ENCODE measurements at regions not wholly inside any gene's neighbourhood (a gene's known extent, or its start where the extent isn't known, plus 50 kb on each side); places are given as distances from the start of the nearest gene placed in this dataset.

DNA sequence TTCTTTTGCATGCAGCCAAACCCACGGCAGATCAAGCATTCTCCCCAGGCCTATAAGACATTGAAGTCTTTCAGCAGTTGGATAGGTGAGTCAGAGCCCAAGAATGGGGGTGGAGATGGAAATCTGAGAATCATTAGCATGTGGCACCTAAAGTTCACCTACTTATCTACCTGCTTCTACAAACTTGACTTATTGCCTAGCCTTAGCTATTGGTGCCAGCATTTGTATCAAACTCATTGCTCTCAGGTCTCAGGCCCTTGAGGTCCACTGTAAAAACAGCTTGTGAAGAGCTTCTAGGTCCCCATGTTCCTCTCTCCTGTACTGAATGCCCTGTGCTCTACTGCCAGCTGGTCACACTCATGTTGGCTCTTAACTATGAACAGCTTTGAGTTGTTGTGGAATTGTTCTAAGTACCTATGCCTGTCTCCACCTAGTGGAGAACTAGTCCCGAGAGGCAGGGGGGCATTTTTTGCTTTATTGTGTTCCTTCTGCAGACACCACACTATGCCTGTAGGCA is 278.4 kb upstream of the SPRED2 start:
- Histone ChIP-seq H3K27me3 (ENCODE audit: control insufficient read depth, insufficient read depth, low read length) (peaks cover 3% of the 10 kb centered on the region; the same call in 1 of the 2 replicates), H3K36me3 (ENCODE audit: control insufficient read depth, insufficient read depth, low read length) (no peaks in the 10 kb centered on the region), H3K27ac (ENCODE audit: low read length) (no peak overlapping the region), H3K4me3 (ENCODE audit: low read depth in 2 of 2, low read length in 2 of 2) (no peak overlapping the region), H3K9me3 (ENCODE audit: control insufficient read depth, insufficient read depth, low read depth, low read length) (no peaks in the 10 kb centered on the region), H3K4me1 (ENCODE audit: control insufficient read depth, insufficient read depth, low read length) (no peaks in the 10 kb centered on the region)
- no TSS peak for BruUV-seq (replicated peaks)
- DNase-seq (ENCODE audit: low read depth, low spot score) (no peak), ATAC-seq (0 out of 2 replicates have a peak, but pooled peaks have one; percentile 75)
- POLR2A ChIA-PET = no interaction called here
- intact Hi-C loops (cut with micrococcal nuclease; ENCODE audit: unreplicated experiment) (loop anchor here (2.0 kb wide), 1 partner anchor 70 kb away; no protein-coding TSS in a partner anchor), in situ Hi-C loops (cut with HindIII; ENCODE audit: low pct_unique_long_range_greater_than_20kb, low sequenced_read_pairs) (no loop called here)
- CTCF ChIA-PET = interaction anchor here (0.6 kb wide), 1 partner anchor 58 kb away, joined by 3 read pairs; no protein-coding TSS in a partner anchor
- TF ChIP-seq CTCF (IDR thresholded peaks at IDR 0.05) (peak; percentile 62), SIN3A (IDR thresholded peaks at IDR 0.05; ENCODE audit: borderline replicate concordance, insufficient read depth, low read depth, low read length) (no peak)
- TF ChIP-seq, protein P1, sequence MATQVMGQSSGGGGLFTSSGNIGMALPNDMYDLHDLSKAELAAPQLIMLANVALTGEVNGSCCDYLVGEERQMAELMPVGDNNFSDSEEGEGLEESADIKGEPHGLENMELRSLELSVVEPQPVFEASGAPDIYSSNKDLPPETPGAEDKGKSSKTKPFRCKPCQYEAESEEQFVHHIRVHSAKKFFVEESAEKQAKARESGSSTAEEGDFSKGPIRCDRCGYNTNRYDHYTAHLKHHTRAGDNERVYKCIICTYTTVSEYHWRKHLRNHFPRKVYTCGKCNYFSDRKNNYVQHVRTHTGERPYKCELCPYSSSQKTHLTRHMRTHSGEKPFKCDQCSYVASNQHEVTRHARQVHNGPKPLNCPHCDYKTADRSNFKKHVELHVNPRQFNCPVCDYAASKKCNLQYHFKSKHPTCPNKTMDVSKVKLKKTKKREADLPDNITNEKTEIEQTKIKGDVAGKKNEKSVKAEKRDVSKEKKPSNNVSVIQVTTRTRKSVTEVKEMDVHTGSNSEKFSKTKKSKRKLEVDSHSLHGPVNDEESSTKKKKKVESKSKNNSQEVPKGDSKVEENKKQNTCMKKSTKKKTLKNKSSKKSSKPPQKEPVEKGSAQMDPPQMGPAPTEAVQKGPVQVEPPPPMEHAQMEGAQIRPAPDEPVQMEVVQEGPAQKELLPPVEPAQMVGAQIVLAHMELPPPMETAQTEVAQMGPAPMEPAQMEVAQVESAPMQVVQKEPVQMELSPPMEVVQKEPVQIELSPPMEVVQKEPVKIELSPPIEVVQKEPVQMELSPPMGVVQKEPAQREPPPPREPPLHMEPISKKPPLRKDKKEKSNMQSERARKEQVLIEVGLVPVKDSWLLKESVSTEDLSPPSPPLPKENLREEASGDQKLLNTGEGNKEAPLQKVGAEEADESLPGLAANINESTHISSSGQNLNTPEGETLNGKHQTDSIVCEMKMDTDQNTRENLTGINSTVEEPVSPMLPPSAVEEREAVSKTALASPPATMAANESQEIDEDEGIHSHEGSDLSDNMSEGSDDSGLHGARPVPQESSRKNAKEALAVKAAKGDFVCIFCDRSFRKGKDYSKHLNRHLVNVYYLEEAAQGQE (IDR thresholded peaks at IDR 0.05; ENCODE audit: insufficient read depth in 1 of 2, low read depth in 2 of 2, low read length in 1 of 2) = no peak

GRCh38 chr2:65710356-65710755 is 278.0 kb upstream of the SPRED2 start:
- ATAC-seq (no peak), DNase-seq (ENCODE audit: low read depth, low spot score) (no peak)
- Histone ChIP-seq H3K27ac (ENCODE audit: low read length) (no peak overlapping the region), H3K4me3 (ENCODE audit: low read depth in 2 of 2, low read length in 2 of 2) (no peak overlapping the region), H3K27me3 (ENCODE audit: control insufficient read depth, insufficient read depth, low read length) (peaks cover 3% of the 10 kb centered on the region; the same call in 1 of the 2 replicates), H3K4me1 (ENCODE audit: control insufficient read depth, insufficient read depth, low read length) (no peaks in the 10 kb centered on the region), H3K9me3 (ENCODE audit: control insufficient read depth, insufficient read depth, low read depth, low read length) (no peaks in the 10 kb centered on the region), H3K36me3 (ENCODE audit: control insufficient read depth, insufficient read depth, low read length) (no peaks in the 10 kb centered on the region)
- POLR2A ChIA-PET = no interaction called here
- no TSS peak for BruUV-seq (replicated peaks)
- CTCF ChIA-PET = interaction anchor here (0.6 kb wide), 1 partner anchor 57 kb away, joined by 3 read pairs; no protein-coding TSS in a partner anchor
- intact Hi-C loops (cut with micrococcal nuclease; ENCODE audit: unreplicated experiment) (loop anchor here (2.0 kb wide), 1 partner anchor 70 kb away; no protein-coding TSS in a partner anchor), in situ Hi-C loops (cut with HindIII; ENCODE audit: low pct_unique_long_range_greater_than_20kb, low sequenced_read_pairs) (no loop called here)
- TF ChIP-seq CTCF (IDR thresholded peaks at IDR 0.05) (no peak), POLR2AphosphoS5 (IDR thresholded peaks at IDR 0.05; ENCODE audit: low read depth, low read length) (no peak), TCF7L2 (IDR thresholded peaks at IDR 0.05; ENCODE audit: low read depth, low read length) (no peak), SIN3A (IDR thresholded peaks at IDR 0.05; ENCODE audit: borderline replicate concordance, insufficient read depth, low read depth, low read length) (no peak)
- TF ChIP-seq, protein P1 (IDR thresholded peaks at IDR 0.05; ENCODE audit: insufficient read depth in 1 of 2, low read depth in 2 of 2, low read length in 1 of 2) = no peak

Measured in Panc1 (cell line).